T-helper 2 cell treated with Interferon-gamma antibody and Interleukin-4, amounts not matched to agents 100 ng/mL and 5 ng/mL, for 36 hours (primary cell): ENCODE measurements at regions not wholly inside any gene's neighbourhood (a gene's known extent, or its start where the extent isn't known, plus 50 kb on each side); places are given as distances from the start of the nearest gene placed in this dataset.

ENCODE experiments used
- intact Hi-C: fragments of 100-400 bp; cut with micrococcal nuclease; formaldehyde crosslinking; loops from one replicate; pipeline ENCODE4 v1.15.1; 2023

DNA sequence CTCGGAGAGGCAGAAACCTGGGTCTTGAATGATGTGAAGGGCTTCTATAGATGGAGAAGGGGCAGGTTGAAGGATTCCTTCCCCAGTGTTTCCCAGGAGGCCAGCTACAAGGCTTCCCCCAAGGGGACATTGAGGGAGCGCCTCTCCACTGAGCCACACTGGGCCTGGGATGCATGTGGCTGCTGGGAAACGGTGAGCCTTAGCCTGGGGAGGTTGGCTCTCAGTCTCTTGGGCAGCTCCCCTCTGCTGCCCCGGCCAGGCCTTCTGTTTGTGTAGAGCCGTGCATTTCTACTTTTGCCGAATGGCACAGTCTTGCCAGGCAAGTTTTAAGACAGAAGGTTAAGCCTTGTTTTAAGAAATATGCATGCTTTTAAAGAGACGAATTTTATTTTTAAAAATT lies 254.4 kb upstream of the POU3F1 start:
- intact Hi-C loops, result no loop called here

GRCh38 chr1:38300616-38301015 lies 254.0 kb upstream of the POU3F1 start:
- intact Hi-C loops, result no loop called here

DNA sequence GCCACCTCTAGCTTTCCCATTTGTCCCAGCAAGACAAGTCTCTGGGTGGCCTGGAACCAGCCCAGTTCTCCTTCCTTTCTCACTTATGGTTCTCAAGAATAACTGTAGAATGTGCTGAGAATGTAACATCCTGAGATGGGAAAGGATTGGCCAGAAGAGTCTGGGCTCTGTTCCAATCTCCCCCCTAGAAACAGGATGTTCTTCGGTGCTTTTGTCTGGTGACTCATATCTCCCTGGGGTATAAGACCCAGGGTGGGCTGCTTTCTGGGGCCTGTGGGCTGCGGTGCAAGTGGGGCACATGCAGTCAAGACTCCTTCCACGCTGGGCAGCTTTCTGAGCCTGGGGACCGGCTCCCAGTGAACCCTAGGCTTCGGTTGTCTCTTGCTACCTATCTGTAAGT lies 251.2 kb upstream of the POU3F1 start:
- intact Hi-C loops, result no loop called here

GRCh38 chr1:38297246-38297645 lies 250.7 kb upstream of the POU3F1 start:
- intact Hi-C loops, result no loop called here

DNA sequence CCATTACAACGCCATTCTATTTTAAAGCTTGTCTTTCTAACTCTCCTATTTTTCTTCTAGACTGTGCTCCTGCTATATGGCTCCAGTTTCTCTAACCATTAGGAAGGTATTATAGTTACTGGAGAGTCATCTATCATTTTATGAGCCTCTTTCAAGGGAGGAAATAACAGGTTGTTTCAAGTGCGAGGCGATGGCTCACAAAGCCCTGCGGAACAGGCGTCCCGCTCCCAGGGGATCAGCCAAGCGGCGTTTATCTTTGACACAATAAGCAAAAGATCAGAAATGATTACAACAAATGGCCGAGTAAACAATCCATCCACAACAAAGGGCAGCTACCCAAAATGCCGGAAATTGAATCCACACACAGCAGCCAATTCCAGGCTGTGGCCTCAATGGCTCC lies 249.5 kb upstream of the POU3F1 start:
- intact Hi-C loops, result no loop called here

DNA sequence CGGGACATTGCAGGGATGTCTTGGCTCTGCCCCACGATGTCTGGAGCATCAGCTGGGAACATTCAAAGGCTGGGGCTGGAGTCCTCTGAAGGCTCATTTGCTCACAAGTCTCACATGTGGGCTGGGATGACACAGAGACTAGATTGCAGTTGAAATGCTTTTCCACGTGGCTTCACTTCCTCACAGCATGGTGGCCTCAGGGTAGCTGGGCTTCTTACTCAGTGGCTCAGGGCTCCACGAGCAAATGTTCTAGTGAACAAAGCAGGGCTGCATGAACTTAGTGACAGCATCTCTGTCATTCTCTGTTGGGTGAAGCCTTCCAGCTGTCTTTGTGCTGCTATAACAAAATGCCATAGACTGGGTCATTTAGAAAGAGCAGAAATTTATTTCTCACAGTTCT lies 247.0 kb upstream of the POU3F1 start:
- intact Hi-C loops, result no loop called here

GRCh38 chr1:38292969-38293368 lies 246.4 kb upstream of the POU3F1 start:
- intact Hi-C loops, result no loop called here

DNA sequence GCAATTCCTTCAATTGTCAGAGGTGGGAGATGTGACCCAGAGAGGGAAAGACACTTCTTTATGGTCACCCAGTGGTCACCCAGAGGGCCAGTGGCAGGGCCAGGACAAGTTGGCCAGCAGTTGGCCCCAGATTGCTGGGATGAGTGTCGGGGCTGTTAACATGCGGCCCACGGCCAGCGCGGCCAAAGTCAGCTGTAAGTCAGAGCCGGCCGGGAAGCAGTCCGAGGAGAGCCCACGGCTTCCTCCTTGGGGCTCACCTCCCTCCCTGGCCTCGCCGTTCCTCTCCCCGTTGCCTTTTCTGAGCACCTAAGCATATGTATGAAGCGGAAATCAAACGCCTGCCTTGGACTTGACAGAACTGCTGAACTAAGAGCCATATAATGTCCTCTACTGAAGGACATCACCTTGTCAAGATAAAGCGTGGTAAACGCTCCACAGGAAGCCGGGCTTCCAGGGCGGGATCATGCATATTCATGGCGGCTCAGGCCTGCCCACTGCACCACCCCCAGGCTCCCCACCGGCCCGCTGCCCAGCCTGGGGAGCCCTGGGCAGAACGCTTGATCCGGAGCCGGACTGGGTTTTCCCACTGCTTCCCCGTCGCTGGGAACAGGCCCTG lies 245.4 kb upstream of the POU3F1 start:
- intact Hi-C loops, result no loop called here

GRCh38 chr1:38291336-38291735 lies 244.7 kb upstream of the POU3F1 start:
- intact Hi-C loops, result no loop called here

GRCh38 chr1:38289034-38289433 lies 242.4 kb upstream of the POU3F1 start:
- intact Hi-C loops, result no loop called here

GRCh38 chr1:38287547-38287946 lies 241.0 kb upstream of the POU3F1 start:
- intact Hi-C loops, result no loop called here

- intact Hi-C loops, result no loop called here
Observed at GRCh38 chr1:38287036-38287435, 240.4 kb upstream of the POU3F1 start.

DNA sequence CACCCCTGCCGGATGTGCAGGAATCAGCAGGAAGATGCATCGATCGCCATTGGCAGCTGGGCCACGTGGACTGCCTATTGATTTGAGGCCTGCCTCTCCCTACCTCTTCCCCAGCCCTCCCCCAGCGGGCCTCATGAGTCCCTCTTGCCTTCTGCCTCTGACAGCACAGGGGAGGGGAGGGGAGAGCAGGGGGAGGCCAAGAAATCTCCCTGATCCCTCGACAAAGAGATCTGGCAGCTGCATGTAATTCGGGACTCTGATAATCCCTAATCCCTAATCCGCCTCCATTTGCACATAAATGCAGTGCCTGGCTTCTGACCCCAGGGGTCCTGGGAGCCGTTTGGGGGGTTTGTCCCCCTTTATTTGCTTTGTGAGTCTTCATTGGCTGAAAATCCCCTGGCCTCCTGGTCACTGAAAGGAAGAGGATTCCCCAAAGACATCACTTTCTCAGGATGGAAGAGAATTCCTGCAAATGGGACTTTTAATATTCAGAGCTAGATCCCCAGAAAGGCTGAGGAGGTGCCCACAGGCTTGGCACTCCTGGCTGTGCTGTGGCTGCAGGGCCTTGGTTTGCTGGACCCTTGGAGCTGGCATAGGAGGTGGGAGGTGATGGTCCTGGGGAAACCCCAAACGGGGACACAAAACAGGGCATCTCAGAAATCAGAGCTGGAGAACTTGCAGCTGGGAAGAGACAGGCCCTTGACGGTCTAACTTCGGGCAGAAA lies 239.4 kb upstream of the POU3F1 start:
- intact Hi-C loops, result no loop called here

DNA sequence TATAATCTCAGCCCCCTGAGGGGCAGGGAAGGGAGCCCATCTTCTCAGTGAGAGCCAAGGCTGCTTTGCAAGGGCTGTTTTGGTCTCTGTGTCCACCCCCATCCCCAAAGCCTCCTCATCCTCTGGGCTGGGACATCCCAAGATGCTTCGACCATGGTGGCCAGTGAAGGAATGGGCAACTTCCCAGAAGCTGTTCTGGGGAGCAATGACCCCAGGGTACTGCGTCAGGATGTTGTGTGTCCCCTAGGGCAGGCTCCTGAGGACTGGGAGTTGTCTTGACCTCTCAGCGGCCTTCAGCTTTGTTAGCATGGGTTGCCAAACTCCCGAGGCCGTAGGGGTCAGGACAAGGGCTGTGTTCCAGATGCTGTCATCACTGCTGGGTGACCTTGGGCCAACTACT lies 238.4 kb upstream of the POU3F1 start:
- intact Hi-C loops, result no loop called here

DNA sequence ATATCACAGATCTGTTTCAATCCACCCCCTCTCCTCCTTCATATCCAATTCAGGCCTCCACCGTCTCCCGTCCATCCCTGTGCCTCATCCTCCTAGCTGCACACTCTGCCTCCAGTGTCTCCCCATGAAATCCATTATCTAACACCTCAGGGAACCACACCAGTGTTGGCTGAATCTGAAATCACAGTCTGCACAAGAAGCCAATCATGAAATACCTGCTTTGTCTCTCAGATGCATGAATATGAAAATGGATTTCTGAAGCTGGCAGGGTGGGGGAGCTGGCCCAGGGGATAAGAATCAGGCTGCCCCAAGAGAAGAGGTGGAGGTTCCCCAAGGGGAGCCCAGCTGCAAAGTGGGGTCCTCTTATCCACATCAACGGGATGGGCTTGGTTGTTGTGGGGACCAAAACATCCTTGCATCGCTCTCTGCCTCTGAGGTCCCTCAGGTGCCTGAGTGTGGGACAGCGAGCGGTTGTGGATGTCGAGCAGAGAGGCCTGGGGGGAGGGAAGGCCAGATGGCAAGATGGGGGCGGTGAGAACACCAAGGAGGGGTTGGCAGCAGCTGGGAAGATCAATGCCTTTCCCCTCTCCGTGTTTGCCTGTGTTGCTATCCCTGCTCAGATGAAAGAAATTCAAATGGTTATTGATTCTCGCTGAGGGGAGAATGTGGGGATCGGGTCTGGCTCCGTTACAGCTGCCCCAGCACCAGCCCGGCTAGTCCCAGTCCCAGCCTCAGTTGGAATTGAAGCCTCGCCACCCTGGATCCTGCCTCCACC lies 237.3 kb upstream of the POU3F1 start:
- intact Hi-C loops, result no loop called here

DNA sequence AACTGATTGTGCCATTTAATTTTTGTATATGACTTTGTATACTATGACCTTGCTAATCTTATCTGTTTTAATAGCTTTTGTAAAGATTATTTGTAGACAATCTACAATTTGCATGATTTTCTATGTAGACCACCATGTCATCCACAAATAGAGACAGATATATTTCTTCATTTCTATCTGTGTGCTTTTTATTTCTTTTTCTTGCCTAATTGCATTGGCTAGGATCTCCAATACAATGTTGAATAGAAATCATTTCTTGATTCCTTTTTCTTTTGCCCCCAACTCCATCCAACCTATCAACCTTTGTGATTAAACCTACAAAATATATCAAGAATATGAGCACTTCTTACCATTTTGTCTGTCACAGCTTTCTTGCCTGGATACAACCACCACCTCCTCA lies 232.6 kb upstream of the POU3F1 start:
- intact Hi-C loops, result no loop called here

- intact Hi-C loops, result no loop called here
Observed at GRCh38 chr1:38277646-38278045, 231.1 kb upstream of the POU3F1 start.

GRCh38 chr1:38275960-38276359 lies 229.4 kb upstream of the POU3F1 start:
- intact Hi-C loops, result no loop called here

GRCh38 chr1:38274974-38275373 lies 228.4 kb upstream of the POU3F1 start:
- intact Hi-C loops, result no loop called here

GRCh38 chr1:38273196-38273804 lies 226.7 kb upstream of the POU3F1 start:
- intact Hi-C loops, result no loop called here

- intact Hi-C loops, result no loop called here
Observed at GRCh38 chr1:38272515-38272914, 225.9 kb upstream of the POU3F1 start.
